ENCODE measurements at regions not wholly inside any gene's neighbourhood (a gene's known extent, or its start where the extent isn't known, plus 50 kb on each side); places are given as distances from the start of the nearest gene placed in this dataset.

GRCh38 chr13:104823071-104823470 lies 1712.4 kb downstream of the EFNB2 start:
- TF ChIP-seq CTCF (IDR thresholded peaks at IDR 0.05), result no peak
- no peak for TF ChIP-seq POLR2AphosphoS5 (IDR thresholded peaks at IDR 0.05)
- TF ChIP-seq POLR2A (IDR thresholded peaks at IDR 0.05), result no peak
- no peak for TF ChIP-seq EP300 (IDR thresholded peaks at IDR 0.05)

All from gastroesophageal sphincter (tissue), 3 donors.